GM21619 (cell line): ENCODE measurements at regions not wholly inside any gene's neighbourhood (a gene's known extent, or its start where the extent isn't known, plus 50 kb on each side); places are given as distances from the start of the nearest gene placed in this dataset.

ENCODE experiments used
- ATAC-seq: cut with Tn5 transposase; IDR thresholded peaks from one replicate; pipeline ENCODE4 v1.9.1; 2021; ENCODE audit not compliant: unreplicated experiment

DNA sequence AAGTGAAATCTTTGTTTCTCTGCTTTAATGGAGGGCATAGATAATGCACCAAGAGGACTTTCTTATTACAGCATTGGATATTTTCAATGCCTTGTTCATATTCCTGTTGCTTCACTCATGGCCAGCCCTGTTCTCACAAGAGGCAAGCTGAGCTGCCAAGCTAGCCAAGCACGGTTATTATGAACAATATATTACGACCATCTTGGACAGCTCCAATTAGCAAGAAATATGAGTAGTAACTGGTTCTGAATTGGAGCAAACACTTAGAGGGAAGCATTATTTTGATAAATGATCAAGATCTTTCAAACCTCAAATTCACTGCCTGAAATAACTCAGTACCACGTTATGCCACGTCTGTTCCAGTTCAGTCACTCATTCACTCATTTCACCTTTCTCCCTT lies 159.8 kb downstream of the SETD4 start:
- ATAC-seq: no peak

- peak; percentile 65 for ATAC-seq
Observed at GRCh38 chr21:35896060-35896459, 164.3 kb downstream of the SETD4 start.

DNA sequence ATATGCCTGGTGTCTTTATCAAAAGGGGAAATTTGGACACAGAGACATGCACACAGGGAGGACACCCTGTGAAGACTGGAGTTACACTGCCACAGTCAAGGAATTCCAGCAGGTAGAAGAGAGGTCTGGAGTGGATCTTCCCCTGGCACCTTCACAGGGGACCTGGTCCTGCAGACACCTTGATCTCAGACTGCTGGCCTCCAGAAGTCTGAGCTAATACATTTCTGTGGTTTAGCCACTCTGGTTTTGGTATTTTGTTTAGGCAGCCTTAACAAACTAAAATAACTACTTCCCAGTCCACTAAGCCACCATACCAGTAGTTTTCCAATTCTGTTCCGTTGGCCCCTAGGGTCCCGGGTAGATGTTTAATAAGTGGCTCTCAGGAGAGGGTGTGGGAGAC lies 164.7 kb downstream of the SETD4 start:
- no peak for ATAC-seq

DNA sequence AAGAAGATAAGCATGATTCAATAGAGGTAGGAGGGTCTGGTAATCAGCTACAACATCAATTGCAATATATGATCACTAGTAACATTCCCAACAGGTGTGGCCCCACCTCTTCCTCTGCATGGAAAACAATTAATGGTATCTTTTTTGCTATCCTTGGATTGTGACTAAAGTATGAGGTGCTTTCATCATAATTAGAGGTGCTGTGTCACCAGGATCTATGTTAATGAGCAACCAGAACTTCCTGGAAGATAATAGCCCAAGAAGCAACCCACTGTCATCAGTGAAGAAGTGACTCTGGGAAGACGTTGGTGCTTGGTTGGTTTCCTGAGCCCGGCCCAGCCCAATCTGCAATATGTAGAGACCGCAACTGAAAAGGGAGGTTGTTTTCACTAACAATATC lies 167.2 kb downstream of the SETD4 start:
- ATAC-seq: no peak

- ATAC-seq: no peak
Observed at GRCh38 chr21:35886887-35887286, 173.4 kb downstream of the SETD4 start.

- no peak for ATAC-seq
Observed at GRCh38 chr21:35885942-35886541, 174.3 kb downstream of the SETD4 start.

DNA sequence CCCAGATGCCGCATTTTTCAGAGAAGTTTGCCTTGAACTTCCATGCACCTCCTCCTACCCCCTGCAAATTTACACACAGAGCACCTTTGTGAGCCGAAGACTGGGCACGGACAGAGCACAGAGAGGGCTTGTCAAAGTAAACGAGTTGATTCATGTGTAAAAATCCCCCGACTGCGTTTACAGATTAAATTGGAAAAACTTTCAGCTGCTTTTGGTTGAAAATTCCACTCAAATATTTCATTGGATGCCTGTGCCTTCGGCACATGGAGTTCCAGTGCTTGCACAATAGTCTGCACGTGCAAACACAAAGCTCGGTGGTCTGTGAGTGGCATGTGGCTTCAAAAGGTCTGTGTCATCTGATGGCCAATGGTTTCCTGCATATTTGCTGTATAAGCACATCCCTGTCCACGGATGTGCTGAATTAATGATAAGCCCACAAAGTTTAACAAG lies 177.5 kb downstream of the SETD4 start:
- no peak for ATAC-seq

GRCh38 chr21:35873441-35873840 lies 186.9 kb downstream of the SETD4 start:
- no peak for ATAC-seq

- ATAC-seq: no peak
Observed at GRCh38 chr21:35871906-35872305, 188.4 kb downstream of the SETD4 start.

- ATAC-seq: no peak
Observed at GRCh38 chr21:35868869-35869223, 191.5 kb downstream of the SETD4 start.

DNA sequence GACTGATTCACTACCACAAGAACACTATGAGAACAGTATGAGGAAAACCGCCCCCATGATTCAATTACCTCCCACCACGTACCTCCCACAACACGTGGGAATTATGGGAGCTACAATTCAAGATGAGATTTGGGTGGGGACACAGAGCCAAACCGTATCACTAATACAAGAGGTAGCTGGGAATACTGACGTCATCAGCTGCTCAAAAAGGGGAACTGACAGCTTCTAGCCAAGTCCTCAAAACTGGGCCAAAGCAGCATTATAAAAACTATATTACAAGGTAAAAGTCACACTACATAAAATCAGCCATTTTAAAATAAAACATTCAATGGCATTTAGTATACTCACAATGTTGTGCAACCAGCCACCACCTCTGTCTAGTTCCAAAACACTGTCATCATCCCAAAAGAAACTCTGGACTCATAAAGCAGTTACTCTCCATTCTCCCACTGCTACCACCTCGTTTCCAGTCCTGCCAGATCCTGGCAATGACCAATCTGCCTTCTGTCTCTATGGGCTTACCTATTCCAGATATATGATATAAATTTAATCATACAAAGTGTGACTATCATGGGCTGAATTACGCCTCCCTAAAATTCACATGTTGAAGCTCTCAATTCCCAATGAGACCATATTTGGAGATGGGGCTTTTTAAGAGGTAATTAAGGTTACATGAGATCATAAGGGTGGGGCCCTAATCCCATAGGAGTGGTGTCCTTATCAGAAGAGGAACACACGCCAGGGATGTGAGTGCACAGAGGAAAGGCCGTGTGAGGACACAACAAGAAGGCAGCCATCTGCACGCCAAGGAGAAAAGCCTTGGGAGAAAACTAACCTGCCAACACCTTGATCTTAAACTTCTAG lies 192.1 kb downstream of the SETD4 start:
- no peak for ATAC-seq

- ATAC-seq: no peak
Observed at GRCh38 chr21:35864039-35864438, 196.3 kb downstream of the SETD4 start.

DNA sequence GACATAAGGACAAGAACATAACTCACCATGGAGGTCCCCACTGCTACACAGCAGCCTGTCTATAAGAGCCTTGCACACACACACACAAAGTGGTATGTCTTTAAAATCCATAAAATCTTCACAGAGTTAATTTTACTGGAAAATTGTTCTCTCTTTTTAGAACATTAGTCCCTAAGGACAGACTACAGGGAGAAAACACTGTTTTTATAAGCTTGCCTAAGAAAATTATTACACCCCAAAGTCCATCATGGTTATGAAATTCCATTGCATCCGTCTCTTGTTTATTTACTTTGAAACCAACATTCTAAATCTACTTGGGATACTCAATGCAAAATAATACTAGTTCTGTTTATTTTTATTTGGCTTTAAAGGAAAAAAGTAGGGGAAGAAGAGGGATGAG lies 197.4 kb downstream of the SETD4 start:
- ATAC-seq: no peak

DNA sequence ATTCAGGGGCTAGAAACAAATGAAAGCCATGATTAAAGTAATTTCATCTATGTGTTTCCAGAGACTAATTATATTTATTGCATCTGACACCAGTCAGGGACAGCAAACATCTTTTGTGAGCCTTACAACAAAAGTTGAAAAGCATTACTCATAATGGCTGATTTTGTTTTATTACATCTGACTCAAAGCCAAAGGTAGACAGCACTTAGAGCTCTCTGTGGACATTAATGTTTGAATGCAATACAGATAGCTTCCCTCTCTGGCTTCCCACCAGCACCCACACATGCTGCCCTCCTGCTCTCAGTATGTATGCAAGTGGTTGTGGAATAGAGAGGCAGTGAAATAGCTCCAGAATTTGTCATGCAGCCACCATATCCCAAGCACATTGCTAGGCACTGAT lies 198.7 kb downstream of the SETD4 start:
- no peak for ATAC-seq

DNA sequence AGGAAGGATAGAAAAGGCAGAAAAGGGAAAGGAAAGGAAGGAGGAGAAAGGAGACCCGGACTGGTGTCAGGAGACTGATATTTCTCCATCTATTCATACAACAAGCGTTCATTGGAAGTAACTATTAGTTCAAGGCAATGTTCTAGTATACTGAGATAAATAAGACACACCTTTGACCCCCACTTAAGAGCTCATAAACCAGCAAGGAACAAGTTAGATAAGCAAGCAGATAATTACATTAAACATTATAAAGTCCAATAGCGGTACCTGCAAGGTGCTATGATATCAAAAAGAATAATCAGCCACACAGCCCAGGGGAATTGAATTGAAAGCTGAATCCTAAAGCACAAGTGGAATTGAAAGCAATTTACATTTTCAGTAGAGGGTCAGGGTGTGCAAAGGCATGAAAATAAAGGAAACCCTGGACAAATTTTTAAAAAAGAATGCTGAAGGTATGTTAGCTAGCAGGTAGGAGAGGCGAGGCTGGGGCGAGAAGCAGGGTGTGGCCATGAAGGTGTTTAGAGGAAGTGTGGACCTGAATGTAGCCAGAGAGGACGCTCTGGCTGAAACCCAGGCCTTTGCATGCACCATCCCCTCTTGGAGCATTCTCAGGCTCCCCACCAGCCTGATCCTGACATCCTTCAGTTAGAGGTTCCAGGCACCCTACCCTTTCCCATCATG lies 200.0 kb downstream of the SETD4 start:
- ATAC-seq: no peak

- no peak for ATAC-seq
Observed at GRCh38 chr21:35859677-35860076, 200.6 kb downstream of the SETD4 start.

GRCh38 chr21:35857095-35857494 lies 203.2 kb downstream of the SETD4 start:
- no peak for ATAC-seq

GRCh38 chr21:35855484-35855883 lies 204.8 kb downstream of the SETD4 start:
- ATAC-seq: no peak

GRCh38 chr21:35854281-35854680 lies 206.0 kb downstream of the SETD4 start:
- ATAC-seq: no peak

DNA sequence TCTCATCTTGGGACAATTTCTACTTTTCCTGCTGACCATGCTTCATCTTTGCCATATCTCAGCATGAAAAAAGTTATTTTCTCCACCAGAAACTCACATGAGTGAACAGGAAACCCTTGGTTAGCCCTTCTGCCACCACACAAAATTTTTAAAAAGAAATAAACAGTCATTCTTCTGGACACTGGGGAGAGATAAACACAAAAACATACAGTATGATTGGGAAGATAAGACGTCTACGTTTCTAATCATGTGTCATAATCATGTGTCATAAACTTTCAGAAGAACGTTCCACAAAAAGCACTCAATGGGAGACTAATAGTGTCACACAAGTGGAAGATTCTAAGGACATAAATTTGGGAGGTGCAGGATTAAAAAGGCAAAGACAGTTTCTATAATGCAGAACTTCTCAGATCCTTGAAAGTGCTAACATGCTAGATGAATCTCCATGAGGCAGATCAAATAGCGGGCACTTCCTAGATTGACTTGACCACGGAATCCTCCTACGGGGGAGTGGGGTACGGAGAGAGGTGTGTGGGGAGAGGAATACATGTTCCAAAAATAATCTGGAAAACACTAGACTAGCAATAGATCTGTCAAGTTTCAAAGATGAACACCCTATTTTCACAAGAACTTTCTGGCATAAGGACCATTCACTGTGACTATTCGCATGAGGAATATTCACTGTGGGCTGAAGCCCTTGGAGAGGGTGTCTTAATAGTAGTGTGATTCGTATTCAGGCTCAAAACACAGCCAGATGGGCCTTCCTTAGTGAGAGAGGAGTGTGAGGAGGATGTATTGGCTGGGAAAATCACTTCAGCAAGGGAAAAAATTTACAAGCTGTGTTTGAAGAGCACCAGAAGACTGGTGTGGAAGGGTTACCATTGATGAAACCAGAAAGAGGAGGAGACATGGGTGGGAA lies 206.7 kb downstream of the SETD4 start:
- no peak for ATAC-seq

GRCh38 chr21:35852820-35853219 lies 207.5 kb downstream of the SETD4 start:
- no peak for ATAC-seq
